ENCODE measurements at regions not wholly inside any gene's neighbourhood (a gene's known extent, or its start where the extent isn't known, plus 50 kb on each side); places are given as distances from the start of the nearest gene placed in this dataset.

DNA sequence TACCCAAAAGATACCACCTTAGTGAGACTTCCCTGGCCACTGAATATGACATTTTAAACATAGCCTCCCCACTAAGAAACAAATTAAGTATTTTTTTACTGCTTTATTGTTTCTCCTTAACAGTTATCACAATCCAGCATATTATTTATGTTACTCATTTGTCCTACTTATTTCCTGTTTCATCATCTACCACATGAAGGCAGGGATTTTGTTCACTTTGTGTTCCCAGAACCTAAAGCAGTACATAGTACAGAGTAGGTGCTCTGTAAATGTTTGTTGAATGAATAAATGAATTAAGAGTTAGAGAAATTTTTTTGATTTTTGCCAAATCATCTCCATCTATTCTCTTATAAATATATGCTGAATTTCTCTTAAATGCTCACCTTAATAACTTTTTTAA is 318.4 kb upstream of the GIMD1 start:
- no peak overlapping the region for H2BK12ac ChIP-seq (ENCODE audit: low read length)
- no peak overlapping the region for H3K4ac ChIP-seq (ENCODE audit: low read depth, low read length)
- H3K79me2 ChIP-seq (ENCODE audit: control insufficient read depth, insufficient read depth, low read length, poor library complexity), result no peaks in the 10 kb centered on the region
- no peak overlapping the region for H3K14ac ChIP-seq (ENCODE audit: low read length)
- no peak overlapping the region for H4K91ac ChIP-seq (ENCODE audit: low read depth, low read length)
- H3K4me1 ChIP-seq (ENCODE audit: control insufficient read depth in 1 of 2, insufficient read depth in 2 of 2, low read length in 2 of 2), result peaks cover 0 to 2% of the 10 kb centered on the region in 2 experiments
- no peak overlapping the region for H2AK5ac ChIP-seq (ENCODE audit: low read length)
- H3K27ac ChIP-seq (ENCODE audit: low read depth, low read length), result no peak overlapping the region
- H4K12ac ChIP-seq (ENCODE audit: low read depth, low read length), result no peak overlapping the region
- H3K27me3 ChIP-seq (ENCODE audit: insufficient read depth, low read length), result no peaks in the 10 kb centered on the region
- H3K23ac ChIP-seq (ENCODE audit: low read length), result no peak overlapping the region
- H3K9me3 ChIP-seq (ENCODE audit: insufficient read depth, low read depth, low read length), result no peaks in the 10 kb centered on the region
- H2BK120ac ChIP-seq (ENCODE audit: insufficient read depth, low read length, poor library complexity), result no peak overlapping the region
- no peak overlapping the region for H3K4me3 ChIP-seq (ENCODE audit: low read depth, low read length)
- no peak overlapping the region for H2BK5ac ChIP-seq (ENCODE audit: low read depth, low read length, poor library complexity)
- H3K79me1 ChIP-seq (ENCODE audit: low read length), result no peaks in the 10 kb centered on the region
- no peak overlapping the region for H3K4me2 ChIP-seq (ENCODE audit: low read length)
- H3K36me3 ChIP-seq (ENCODE audit: control insufficient read depth in 1 of 2, insufficient read depth in 2 of 2, low read length in 2 of 2), result no peaks in the 10 kb centered on the region
- no peak overlapping the region for H2AFZ ChIP-seq (ENCODE audit: insufficient read depth, low read length, poor library complexity)
- H3K9ac ChIP-seq (ENCODE audit: low read length), result no peak overlapping the region
- no peak overlapping the region for H3K18ac ChIP-seq (ENCODE audit: low read length)
- no peak overlapping the region for H4K8ac ChIP-seq (ENCODE audit: low read depth, low read length)
- DNase-seq, result no peak

DNA sequence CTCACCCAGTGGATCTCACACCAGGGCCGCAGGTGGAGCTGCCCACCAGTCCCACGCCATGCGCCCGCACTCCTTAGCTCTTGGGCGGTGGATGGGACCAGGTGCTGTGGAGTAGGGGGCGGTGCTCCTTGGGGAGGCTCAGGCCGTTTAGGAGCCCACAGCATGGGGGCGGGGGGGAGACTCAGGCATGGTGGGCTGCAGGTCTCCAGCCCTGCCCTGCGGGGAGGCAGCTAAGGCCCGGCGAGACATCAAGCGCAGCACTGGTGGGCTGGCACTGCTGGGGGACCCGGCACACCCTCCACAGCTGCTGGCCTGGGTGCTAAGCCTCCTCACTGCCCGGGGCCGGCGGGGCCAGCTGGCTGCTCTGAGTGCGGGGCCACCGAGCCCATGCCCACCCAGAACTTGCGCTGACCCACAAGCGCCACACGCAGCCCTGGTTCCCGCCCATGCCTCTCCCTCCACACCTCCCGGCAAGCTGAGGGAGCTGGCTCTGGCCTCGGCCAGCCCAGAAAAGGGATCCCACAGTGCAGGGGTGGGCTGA is 312.9 kb upstream of the GIMD1 start:
- Histone ChIP-seq H3K14ac (ENCODE audit: low read length) (no peak overlapping the region), H3K4me1 (ENCODE audit: control insufficient read depth in 1 of 2, insufficient read depth in 2 of 2, low read length in 2 of 2) (no peaks in the 10 kb centered on the region), H3K4me3 (ENCODE audit: low read depth, low read length) (no peak overlapping the region), H2BK12ac (ENCODE audit: low read length) (no peak overlapping the region), H3K9ac (ENCODE audit: low read length) (no peak overlapping the region), H3K36me3 (ENCODE audit: control insufficient read depth in 1 of 2, insufficient read depth in 2 of 2, low read length in 2 of 2) (no peaks in the 10 kb centered on the region), H3K9me3 (ENCODE audit: insufficient read depth, low read depth, low read length) (no peaks in the 10 kb centered on the region), H4K8ac (ENCODE audit: low read depth, low read length) (no peak overlapping the region), H3K79me2 (ENCODE audit: control insufficient read depth, insufficient read depth, low read length, poor library complexity) (no peaks in the 10 kb centered on the region), H3K4ac (ENCODE audit: low read depth, low read length) (no peak overlapping the region), H2BK120ac (ENCODE audit: insufficient read depth, low read length, poor library complexity) (no peak overlapping the region), H2BK5ac (ENCODE audit: low read depth, low read length, poor library complexity) (no peak overlapping the region), H4K12ac (ENCODE audit: low read depth, low read length) (no peak overlapping the region), H2AK5ac (ENCODE audit: low read length) (no peak overlapping the region), H3K4me2 (ENCODE audit: low read length) (no peak overlapping the region), H3K27me3 (ENCODE audit: insufficient read depth, low read length) (no peaks in the 10 kb centered on the region), H3K79me1 (ENCODE audit: low read length) (no peaks in the 10 kb centered on the region), H4K91ac (ENCODE audit: low read depth, low read length) (no peak overlapping the region), H2AFZ (ENCODE audit: insufficient read depth, low read length, poor library complexity) (no peak overlapping the region), H3K27ac (ENCODE audit: low read depth, low read length) (no peak overlapping the region), H3K23ac (ENCODE audit: low read length) (no peak overlapping the region), H3K18ac (ENCODE audit: low read length) (no peak overlapping the region)
- no peak for DNase-seq
- no CpG with 5 or more reads among the region's 24 CpGs for WGBS (ENCODE audit: extremely low coverage, insufficient coverage, insufficient read length)

DNA sequence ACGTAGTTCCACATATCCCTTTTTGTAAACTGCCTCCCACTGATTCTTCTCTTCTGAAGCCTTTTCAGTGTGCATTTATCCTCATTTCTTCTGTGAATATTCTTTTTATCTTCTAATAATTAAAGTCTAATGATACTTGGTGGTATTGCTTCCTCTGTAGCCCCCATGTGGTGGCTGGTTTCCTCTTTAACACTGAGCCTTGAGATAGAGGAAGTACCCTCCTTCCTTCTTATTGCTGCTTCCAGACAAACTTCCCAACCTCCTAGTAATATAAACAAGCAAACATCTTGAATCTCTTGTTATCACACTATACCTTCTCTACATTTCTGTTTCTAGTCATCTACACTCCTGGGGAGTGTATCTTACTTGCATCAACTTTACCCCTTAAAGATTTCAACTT is 310.5 kb upstream of the GIMD1 start:
- Histone ChIP-seq H3K27ac (ENCODE audit: low read depth, low read length) (no peak overlapping the region), H3K36me3 (ENCODE audit: control insufficient read depth in 1 of 2, insufficient read depth in 2 of 2, low read length in 2 of 2) (no peaks in the 10 kb centered on the region), H2AFZ (ENCODE audit: insufficient read depth, low read length, poor library complexity) (no peak overlapping the region), H4K12ac (ENCODE audit: low read depth, low read length) (no peak overlapping the region), H3K4ac (ENCODE audit: low read depth, low read length) (no peak overlapping the region), H3K18ac (ENCODE audit: low read length) (no peak overlapping the region), H3K79me1 (ENCODE audit: low read length) (no peaks in the 10 kb centered on the region), H3K9ac (ENCODE audit: low read length) (no peak overlapping the region), H3K9me3 (ENCODE audit: insufficient read depth, low read depth, low read length) (no peaks in the 10 kb centered on the region), H3K4me1 (ENCODE audit: control insufficient read depth in 1 of 2, insufficient read depth in 2 of 2, low read length in 2 of 2) (no peaks in the 10 kb centered on the region), H2BK5ac (ENCODE audit: low read depth, low read length, poor library complexity) (no peak overlapping the region), H3K23ac (ENCODE audit: low read length) (no peak overlapping the region), H3K4me2 (ENCODE audit: low read length) (no peak overlapping the region), H2BK120ac (ENCODE audit: insufficient read depth, low read length, poor library complexity) (no peak overlapping the region), H4K91ac (ENCODE audit: low read depth, low read length) (no peak overlapping the region), H3K79me2 (ENCODE audit: control insufficient read depth, insufficient read depth, low read length, poor library complexity) (no peaks in the 10 kb centered on the region), H2AK5ac (ENCODE audit: low read length) (no peak overlapping the region), H2BK12ac (ENCODE audit: low read length) (no peak overlapping the region), H4K8ac (ENCODE audit: low read depth, low read length) (no peak overlapping the region), H3K4me3 (ENCODE audit: low read depth, low read length) (no peak overlapping the region), H3K14ac (ENCODE audit: low read length) (no peak overlapping the region), H3K27me3 (ENCODE audit: insufficient read depth, low read length) (no peaks in the 10 kb centered on the region)
- no peak for DNase-seq
- WGBS (ENCODE audit: extremely low coverage, insufficient coverage, insufficient read length), result no CpG with 5 or more reads among the region's 1 CpG

DNA sequence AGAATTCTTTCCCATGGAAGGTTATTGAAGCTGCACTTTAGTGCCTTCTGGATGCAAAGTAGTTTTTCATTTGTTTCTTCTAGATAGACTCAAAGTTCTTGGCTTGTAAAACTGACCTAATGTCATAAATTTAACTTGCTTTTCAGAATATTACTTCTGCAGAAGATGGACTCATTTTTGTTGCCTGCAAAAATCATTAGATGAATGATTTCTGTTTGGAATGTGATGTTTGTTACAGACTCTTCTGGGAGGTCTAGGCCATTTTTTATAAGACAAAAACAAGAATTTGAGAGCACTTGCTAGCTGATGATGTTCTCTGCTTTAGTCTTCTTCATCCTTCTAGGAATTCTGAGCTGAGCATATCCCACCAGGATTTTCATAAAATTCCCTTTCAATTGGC is 308.6 kb upstream of the GIMD1 start:
- no peak overlapping the region for H3K18ac ChIP-seq (ENCODE audit: low read length)
- H3K14ac ChIP-seq (ENCODE audit: low read length), result no peak overlapping the region
- H3K4me1 ChIP-seq (ENCODE audit: control insufficient read depth in 1 of 2, insufficient read depth in 2 of 2, low read length in 2 of 2), result no peaks in the 10 kb centered on the region
- H3K4me2 ChIP-seq (ENCODE audit: low read length), result no peak overlapping the region
- H2BK120ac ChIP-seq (ENCODE audit: insufficient read depth, low read length, poor library complexity), result no peak overlapping the region
- no peak overlapping the region for H4K91ac ChIP-seq (ENCODE audit: low read depth, low read length)
- H3K23ac ChIP-seq (ENCODE audit: low read length), result no peak overlapping the region
- no peaks in the 10 kb centered on the region for H3K79me2 ChIP-seq (ENCODE audit: control insufficient read depth, insufficient read depth, low read length, poor library complexity)
- no peak overlapping the region for H4K8ac ChIP-seq (ENCODE audit: low read depth, low read length)
- H3K9ac ChIP-seq (ENCODE audit: low read length), result no peak overlapping the region
- no peak overlapping the region for H3K4me3 ChIP-seq (ENCODE audit: low read depth, low read length)
- no peak for DNase-seq
- H3K27ac ChIP-seq (ENCODE audit: low read depth, low read length), result no peak overlapping the region
- H2AK5ac ChIP-seq (ENCODE audit: low read length), result no peak overlapping the region
- H3K36me3 ChIP-seq (ENCODE audit: control insufficient read depth in 1 of 2, insufficient read depth in 2 of 2, low read length in 2 of 2), result no peaks in the 10 kb centered on the region
- no peaks in the 10 kb centered on the region for H3K79me1 ChIP-seq (ENCODE audit: low read length)
- H2BK5ac ChIP-seq (ENCODE audit: low read depth, low read length, poor library complexity), result no peak overlapping the region
- no peak overlapping the region for H4K12ac ChIP-seq (ENCODE audit: low read depth, low read length)
- no peak overlapping the region for H2BK12ac ChIP-seq (ENCODE audit: low read length)
- H3K27me3 ChIP-seq (ENCODE audit: insufficient read depth, low read length), result no peaks in the 10 kb centered on the region
- H3K9me3 ChIP-seq (ENCODE audit: insufficient read depth, low read depth, low read length), result no peaks in the 10 kb centered on the region
- H2AFZ ChIP-seq (ENCODE audit: insufficient read depth, low read length, poor library complexity), result no peak overlapping the region
- H3K4ac ChIP-seq (ENCODE audit: low read depth, low read length), result no peak overlapping the region

Measured in trophoblast cell (in vitro differentiated cells and primary cell).